Gastroesophageal sphincter (tissue), 3 donors: ENCODE measurements at regions not wholly inside any gene's neighbourhood (a gene's known extent, or its start where the extent isn't known, plus 50 kb on each side); places are given as distances from the start of the nearest gene placed in this dataset.

Source experiments
- CTCF ChIP-seq, 4 experiments: fragments of 200-600 bp in 2 of 4; fragments of 450-650 bp in 2 of 4; sonication (generic) in 1 of 4; IDR thresholded peaks; one replicate each; pipeline ENCODE4 v1.5.1; 2017 to 2019; ENCODE audit warnings: antibody characterized with exemption in 4 of 4, mild to moderate bottlenecking in 2 of 4, moderate library complexity in 2 of 4
- POLR2AphosphoS5 ChIP-seq: sonication (generic); formaldehyde crosslinking; IDR thresholded peaks from one replicate; pipeline ENCODE4 v1.6.1; 2017; ENCODE audit warnings: antibody characterized with exemption

- TF ChIP-seq POLR2AphosphoS5, result no peak
- TF ChIP-seq CTCF (IDR thresholded peaks at IDR 0.05), result no peak
Measured at GRCh38 chr16:77570574-77570973, 135.7 kb upstream of the ADAMTS18 start.
